ENCODE measurements at regions not wholly inside any gene's neighbourhood (a gene's known extent, or its start where the extent isn't known, plus 50 kb on each side); places are given as distances from the start of the nearest gene placed in this dataset.
A peak's percentile ranks its signal among the peaks of the same experiment; 100 is the strongest.

- no peak for DNase-seq
Observed at GRCh38 chr1:36607263-36607651, 124.5 kb upstream of the CSF3R start.

- no peak for DNase-seq
Observed at GRCh38 chr1:36606641-36607262, 124.0 kb upstream of the CSF3R start.

GRCh38 chr1:36605942-36606640 lies 123.4 kb upstream of the CSF3R start:
- no peak for DNase-seq

GRCh38 chr1:36603461-36603860 lies 120.7 kb upstream of the CSF3R start:
- DNase-seq, result no peak

- DNase-seq, result no peak
Observed at GRCh38 chr1:36602184-36602583, 119.5 kb upstream of the CSF3R start.

- peak in 2 of 4 experiments; percentile 15 to 41 for DNase-seq
Observed at GRCh38 chr1:36599828-36600227, 117.1 kb upstream of the CSF3R start.

GRCh38 chr1:36597514-36597913 lies 114.8 kb upstream of the CSF3R start:
- no peak for DNase-seq

GRCh38 chr1:36595921-36596320 lies 113.2 kb upstream of the CSF3R start:
- no peak for DNase-seq

GRCh38 chr1:36595349-36595748 lies 112.6 kb upstream of the CSF3R start:
- no peak for DNase-seq

- no peak for DNase-seq
Observed at GRCh38 chr1:36594023-36594422, 111.3 kb upstream of the CSF3R start.

- no peak for DNase-seq
Observed at GRCh38 chr1:36591278-36591677, 108.6 kb upstream of the CSF3R start.

- DNase-seq, result no peak
Observed at GRCh38 chr1:36590771-36591170, 108.1 kb upstream of the CSF3R start.

- DNase-seq, result no peak
Observed at GRCh38 chr1:36590264-36590663, 107.6 kb upstream of the CSF3R start.

GRCh38 chr1:36588972-36589371 lies 106.3 kb upstream of the CSF3R start:
- DNase-seq, result no peak

- no peak for DNase-seq
Observed at GRCh38 chr1:36585569-36586548, 103.1 kb upstream of the CSF3R start.

- DNase-seq, result no peak
Observed at GRCh38 chr1:36584874-36585453, 102.3 kb upstream of the CSF3R start.

- no peak for DNase-seq
Observed at GRCh38 chr1:36583980-36584782, 101.5 kb upstream of the CSF3R start.

- no peak for DNase-seq
Observed at GRCh38 chr1:36583080-36583479, 100.4 kb upstream of the CSF3R start.

- DNase-seq, result no peak
Observed at GRCh38 chr1:36582066-36582755, 99.5 kb upstream of the CSF3R start.

- DNase-seq, result no peak
Observed at GRCh38 chr1:36580524-36580923, 97.8 kb upstream of the CSF3R start.

- DNase-seq, result no peak
Observed at GRCh38 chr1:36579039-36579438, 96.3 kb upstream of the CSF3R start.

All from suppressor macrophage (primary cell).